H1 (cell line): ENCODE measurements at regions not wholly inside any gene's neighbourhood (a gene's known extent, or its start where the extent isn't known, plus 50 kb on each side); places are given as distances from the start of the nearest gene placed in this dataset.

Experiments used
- CTCF ChIA-PET: fragments of 300-600 bp; sonication (Branson Sonifier 250); formaldehyde crosslinking; loops from one replicate; lab custom pipeline; 2021; ENCODE audit not compliant: partially characterized antibody; lab: Charles Lee
- POLR2A ChIA-PET: fragments of 300-600 bp; sonication (Branson Sonifier 250); formaldehyde crosslinking; loops from one replicate; lab custom pipeline; 2021; ENCODE audit warnings: inconsistent platforms; ENCODE audit not compliant: partially characterized antibody; lab: Charles Lee
- DNase-seq, 2 experiments: peaks; one replicate each; pipeline versions ENCODE4 v3.0.0 to v3.0.0-alpha.2; 2010 to 2022; ENCODE audit warnings: low spot score in 2 of 2, low read depth in 1 of 2, mixed read lengths in 1 of 2
- FAIRE-seq: peaks from 2 replicates; lab custom pipeline; 2011; peaks lifted over from hg19 to GRCh38; lab: Jason Lieb, UNC
- H2AFZ ChIP-seq: 2 replicates; pipeline ENCODE4 v1.8.1; 2012; ENCODE audit warnings: low read length, inconsistent platforms
- H2AK5ac ChIP-seq: 2 replicates; pipeline ENCODE4 v1.6.1; 2013; ENCODE audit warnings: low read depth, low read length
- H2BK120ac ChIP-seq: replicated peaks from 2 replicates; pipeline ENCODE3; 2013; ENCODE audit warnings: low read depth, low read length, inconsistent platforms
- H2BK12ac ChIP-seq: 2 replicates; pipeline ENCODE4 v1.6.1; 2013; ENCODE audit warnings: low read depth, low read length
- H2BK15ac ChIP-seq: 2 replicates; pipeline ENCODE4 v1.6.1; 2013; ENCODE audit warnings: low read length
- H2BK20ac ChIP-seq: 2 replicates; pipeline ENCODE4 v1.6.1; 2013; ENCODE audit warnings: low read length
- H2BK5ac ChIP-seq: 2 replicates; pipeline ENCODE4 v1.6.1; 2013; ENCODE audit warnings: low read depth, low read length
- H3K14ac ChIP-seq: 2 replicates; pipeline ENCODE4 v1.6.1; 2013; ENCODE audit warnings: inconsistent platforms; ENCODE audit not compliant: insufficient read length
- H3K18ac ChIP-seq: 2 replicates; pipeline ENCODE4 v1.6.1; 2013; ENCODE audit warnings: low read length; ENCODE audit errors: extremely low read depth
- H3K23ac ChIP-seq: 2 replicates; pipeline ENCODE4 v1.6.1; 2013; ENCODE audit warnings: inconsistent platforms; ENCODE audit not compliant: insufficient read length
- H3K23me2 ChIP-seq: 2 replicates; pipeline ENCODE4 v1.6.1; 2013; ENCODE audit warnings: low read depth, low read length
- H3K27ac ChIP-seq: 2 replicates; pipeline ENCODE4 v1.6.1; 2011; ENCODE audit warnings: low read depth, low read length, inconsistent platforms
- H3K27me3 ChIP-seq, 4 experiments: replicated peaks in 1 of 4; 1 replicate in 1 of 4; 2 replicates in 3 of 4; pipeline versions ENCODE4 v1.6.1 to v1.8.1; 2011 to 2013; ENCODE audit warnings: low read length in 3 of 4, mild to moderate bottlenecking in 3 of 4, inconsistent platforms in 2 of 4, mixed read lengths in 2 of 4, moderate library complexity in 1 of 4; ENCODE audit not compliant: control insufficient read depth in 3 of 4, insufficient read depth in 3 of 4; ENCODE audit errors: extremely low read depth in 1 of 4
- H3K36me3 ChIP-seq, 4 experiments: 2 replicates each; pipeline versions ENCODE4 v1.6.1 to v1.8.1; 2011 to 2013; ENCODE audit warnings: mild to moderate bottlenecking in 4 of 4, low read length in 3 of 4, moderate library complexity in 2 of 4, control low read depth in 1 of 4, inconsistent platforms in 1 of 4; ENCODE audit not compliant: insufficient read depth in 4 of 4, control insufficient read depth in 2 of 4
- H3K4ac ChIP-seq: replicated peaks from 2 replicates; pipeline ENCODE3; 2013; ENCODE audit warnings: low read length, low read depth, mixed read lengths, inconsistent platforms; ENCODE audit not compliant: insufficient read length
- H3K4me1 ChIP-seq, 4 experiments: replicated peaks in 1 of 4; 1 replicate in 1 of 4; 2 replicates in 3 of 4; pipeline versions ENCODE4 v1.6.1 to v1.8.1; 2011 to 2013; ENCODE audit warnings: low read length in 3 of 4, inconsistent platforms in 2 of 4, mixed read lengths in 1 of 4; ENCODE audit not compliant: insufficient read depth in 4 of 4, control insufficient read depth in 3 of 4
- H3K4me2 ChIP-seq, 2 experiments: 2 replicates each; pipeline versions ENCODE4 v1.6.1 to v1.8.1; 2011 to 2013; ENCODE audit warnings: low read depth in 2 of 2, low read length in 2 of 2, control low read depth in 1 of 2, inconsistent platforms in 1 of 2, mild to moderate bottlenecking in 1 of 2; ENCODE audit not compliant: insufficient read depth in 1 of 2
- H3K4me3 ChIP-seq, 4 experiments: fragments of 200-600, 300-600 bp in 1 of 4; sonication (generic), shearing (Covaris generic), sonication (Bioruptor Twin) in 1 of 4; 2 replicates each; pipeline versions ENCODE4 v1.5.1 to v1.8.1; 2011 to 2016; ENCODE audit warnings: low read length in 4 of 4, low read depth in 3 of 4, control low read depth in 2 of 4, inconsistent platforms in 2 of 4, mild to moderate bottlenecking in 2 of 4, mixed read lengths in 1 of 4, moderate library complexity in 1 of 4; ENCODE audit not compliant: insufficient read depth in 2 of 4; ENCODE audit errors: extremely low read depth in 1 of 4
- H3K56ac ChIP-seq: replicated peaks from 2 replicates; pipeline ENCODE3; 2013; ENCODE audit warnings: low read depth, mild to moderate bottlenecking, mixed read lengths, low read length, inconsistent platforms; ENCODE audit not compliant: insufficient read length
- H3K79me1 ChIP-seq: 2 replicates; pipeline ENCODE4 v1.6.1; 2013; ENCODE audit warnings: low read depth, low read length, control low read depth
- H3K79me2 ChIP-seq, 2 experiments: 2 replicates each; pipeline versions ENCODE4 v1.6.1 to v1.8.1; 2012 to 2013; ENCODE audit warnings: low read length in 2 of 2, mild to moderate bottlenecking in 2 of 2, inconsistent platforms in 1 of 2; ENCODE audit not compliant: insufficient read depth in 2 of 2, control insufficient read depth in 1 of 2
- H3K9ac ChIP-seq, 4 experiments: replicated peaks in 1 of 4; 1 replicate in 1 of 4; 2 replicates in 3 of 4; pipeline versions ENCODE4 v1.6.1 to v1.8.1; 2011 to 2013; ENCODE audit warnings: low read depth in 3 of 4, low read length in 3 of 4, control low read depth in 2 of 4, mild to moderate bottlenecking in 2 of 4, moderate library complexity in 2 of 4, inconsistent platforms in 1 of 4; ENCODE audit errors: extremely low read depth in 1 of 4
- H3K9me3 ChIP-seq, 2 experiments: 2 replicates each; pipeline versions ENCODE4 v1.6.1 to v1.8.1; 2012 to 2013; ENCODE audit warnings: mild to moderate bottlenecking in 2 of 2, moderate library complexity in 2 of 2, control low read depth in 1 of 2, inconsistent platforms in 1 of 2, low read depth in 1 of 2, low read length in 1 of 2, mixed read lengths in 1 of 2; ENCODE audit not compliant: insufficient read depth in 2 of 2
- H4K20me1 ChIP-seq, 2 experiments: replicated peaks in 1 of 2; 2 replicates each; pipeline versions ENCODE3 to v1.8.1; 2011 to 2013; ENCODE audit warnings: inconsistent platforms in 2 of 2, low read length in 2 of 2, mild to moderate bottlenecking in 1 of 2; ENCODE audit not compliant: insufficient read depth in 2 of 2, control insufficient read depth in 1 of 2
- H4K5ac ChIP-seq: 2 replicates; pipeline ENCODE4 v1.6.1; 2013; ENCODE audit warnings: low read length, low read depth, mixed read lengths, inconsistent platforms; ENCODE audit not compliant: insufficient read length
- H4K8ac ChIP-seq: 2 replicates; pipeline ENCODE4 v1.8.0; 2013; ENCODE audit warnings: mild to moderate bottlenecking, moderate library complexity, low read length, inconsistent platforms; ENCODE audit not compliant: insufficient read depth; ENCODE audit errors: extremely low read depth
- H4K91ac ChIP-seq: replicated peaks from 2 replicates; pipeline ENCODE3; 2013; ENCODE audit warnings: low read length, mixed read lengths, inconsistent platforms; ENCODE audit not compliant: insufficient read length
- CHD2 ChIP-seq: IDR thresholded peaks from 2 replicates; pipeline ENCODE4 v1.6.1; 2012; ENCODE audit warnings: low read length, improper control_type of control experiment
- CTBP2 ChIP-seq: IDR thresholded peaks from 2 replicates; pipeline ENCODE4 v1.7.0; 2011; ENCODE audit warnings: borderline replicate concordance, mild to moderate bottlenecking, moderate library complexity, mixed read lengths, low read length; ENCODE audit not compliant: insufficient read depth, insufficient read length
- GTF2F1 ChIP-seq: IDR thresholded peaks from 2 replicates; pipeline ENCODE4 v1.6.1; 2012; ENCODE audit warnings: low read depth, low read length, improper control_type of control experiment, borderline replicate concordance
- MAX ChIP-seq: IDR thresholded peaks from 2 replicates; pipeline ENCODE4 v1.6.1; 2012; ENCODE audit warnings: inconsistent platforms
- POU5F1 ChIP-seq: IDR thresholded peaks from 2 replicates; pipeline ENCODE4 v1.6.1; 2011; ENCODE audit warnings: low read depth, mild to moderate bottlenecking, low read length, moderate library complexity
- RNF2 ChIP-seq: fragments of 200-900, 300-1000 bp; sonication (generic); IDR thresholded peaks from 2 replicates; pipeline ENCODE4 v1.7.1; 2016; ENCODE audit warnings: borderline replicate concordance, low read depth, mild to moderate bottlenecking, antibody characterized with exemption, low read length; ENCODE audit not compliant: poor library complexity, severe bottlenecking; ENCODE audit errors: missing control alignments
- SAP30 ChIP-seq: fragments of 300-600 bp; sonication (generic); IDR thresholded peaks from 2 replicates; pipeline ENCODE4 v1.7.1; 2012; ENCODE audit warnings: low read length, moderate library complexity, mild to moderate bottlenecking, inconsistent platforms; ENCODE audit not compliant: insufficient read depth, insufficient replicate concordance
- WGBS, 2 experiments: shearing (Covaris generic) in 1 of 2; methylation state at CpG; one replicate each; pipeline versions ENCODE4 v1.1.6 to v1.1.7; 2013 to 2015; ENCODE audit warnings: low lambda C conversion rate in 2 of 2, mixed read lengths in 2 of 2, inconsistent platforms in 1 of 2, low coverage in 1 of 2, missing lambda C conversion rate in 1 of 2; ENCODE audit not compliant: insufficient replicate concordance in 2 of 2, insufficient coverage in 1 of 2, insufficient read length in 1 of 2; ENCODE audit errors: extremely low coverage in 1 of 2, missing lambda C conversion rate in 1 of 2; 5-methylcytosine and 5-hydroxymethylcytosine counted together

DNA sequence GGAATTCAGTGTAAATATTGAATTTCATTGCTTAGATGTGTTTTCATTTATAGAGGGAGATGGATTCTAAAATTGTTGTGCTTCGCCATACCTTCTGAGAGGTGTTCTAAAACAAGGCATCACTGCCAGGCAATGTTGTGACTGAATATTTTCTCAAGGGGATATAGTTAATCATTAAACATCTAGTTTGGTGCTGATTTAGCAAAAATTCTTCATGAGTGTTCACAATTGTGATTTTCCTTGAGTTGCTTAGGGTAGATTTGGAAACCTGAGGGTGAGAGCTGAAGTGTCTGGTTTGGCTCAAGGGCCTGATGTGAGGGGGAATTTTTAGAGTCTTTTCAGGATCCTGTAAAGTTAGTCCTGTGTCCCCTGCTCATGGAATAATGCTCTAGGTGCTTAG is 104.5 kb downstream of the MAT2B start:
- no peak overlapping the region for H3K56ac ChIP-seq
- TF ChIP-seq CTBP2 (no peak), MAX (no peak), CHD2 (no peak), RNF2 (no peak), GTF2F1 (no peak), POU5F1 (no peak), SAP30 (no peak)
- H2BK5ac ChIP-seq = no peak overlapping the region
- no peaks in the 10 kb centered on the region for H3K79me1 ChIP-seq
- H2AFZ ChIP-seq = no peak overlapping the region
- no peak overlapping the region for H3K4me2 ChIP-seq
- no peak overlapping the region for H3K4ac ChIP-seq
- H2BK15ac ChIP-seq = no peak overlapping the region
- no peak overlapping the region for H3K4me3 ChIP-seq
- no peak overlapping the region for H2AK5ac ChIP-seq
- no peak overlapping the region for H3K18ac ChIP-seq
- ChIA-PET POLR2A (no interaction called here), CTCF (interaction anchor here (1.6 kb wide), 1 partner anchor 32 kb away, joined by 4 read pairs; no protein-coding TSS in a partner anchor)
- H3K9ac ChIP-seq = no peak overlapping the region
- H3K79me2 ChIP-seq = no peaks in the 10 kb centered on the region
- H2BK20ac ChIP-seq = no peak overlapping the region
- no peak overlapping the region for H3K23ac ChIP-seq
- H3K9me3 ChIP-seq = no peaks in the 10 kb centered on the region
- H3K23me2 ChIP-seq = no peaks in the 10 kb centered on the region
- H3K36me3 ChIP-seq = no peaks in the 10 kb centered on the region
- H2BK120ac ChIP-seq = no peak overlapping the region
- no peak overlapping the region for H4K8ac ChIP-seq
- DNase-seq (no peak), FAIRE-seq (no peak)
- 100% methylated on average over 1 of the region's 1 CpG; no CpG with 5 or more reads in 1 of the 2 experiments for WGBS, 2 experiments
- H2BK12ac ChIP-seq = no peak overlapping the region
- no peak overlapping the region for H3K14ac ChIP-seq
- peaks cover 0 to 1% (median 0%) of the 10 kb centered on the region in 4 experiments; a peak in 1 of 7 replicates for H3K4me1 ChIP-seq
- no peak overlapping the region for H4K5ac ChIP-seq
- no peaks in the 10 kb centered on the region for H4K20me1 ChIP-seq
- no peak overlapping the region for H4K91ac ChIP-seq
- H3K27ac ChIP-seq = no peak overlapping the region
- H3K27me3 ChIP-seq = no peaks in the 10 kb centered on the region
